ENCODE measurements at regions not wholly inside any gene's neighbourhood (a gene's known extent, or its start where the extent isn't known, plus 50 kb on each side); places are given as distances from the start of the nearest gene placed in this dataset.

DNA sequence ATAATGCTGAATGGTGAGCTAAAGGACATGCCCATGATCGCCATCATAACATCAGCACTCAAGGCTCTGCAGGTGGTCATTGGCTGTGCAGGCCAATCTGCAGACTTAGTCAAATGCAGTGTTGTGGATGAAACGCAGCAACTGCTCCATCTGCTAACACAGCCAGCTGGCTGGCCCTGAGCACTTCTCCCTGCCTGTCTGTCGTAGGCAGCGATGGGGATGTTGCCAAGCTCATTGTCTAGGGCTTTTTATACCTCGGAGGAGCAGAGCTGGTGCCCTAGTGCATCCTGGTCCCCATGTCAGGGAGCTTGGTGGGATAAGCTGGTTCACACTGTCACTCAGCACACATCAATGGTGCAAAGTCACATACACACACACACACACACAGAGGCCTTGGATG lies 189.4 kb downstream of the TENT4A start:
- no peak overlapping the region for H3K4me3 ChIP-seq (ENCODE audit: low read depth in 1 of 2, low read length in 1 of 2)
- H3K27ac ChIP-seq: no peak overlapping the region
- no peaks in the 10 kb centered on the region for H3K36me3 ChIP-seq
- no peaks in the 10 kb centered on the region for H3K4me1 ChIP-seq (ENCODE audit: control insufficient read depth in 1 of 2, insufficient read depth in 1 of 2, low read depth in 1 of 2, low read length in 1 of 2)
- no peak for TF ChIP-seq CTCF (IDR thresholded peaks at IDR 0.05)
- no peaks in the 10 kb centered on the region for H3K9me3 ChIP-seq
- H3K27me3 ChIP-seq: no peaks in the 10 kb centered on the region

- no peak overlapping the region for H3K4me3 ChIP-seq (ENCODE audit: low read depth in 1 of 2, low read length in 1 of 2)
- H3K4me1 ChIP-seq (ENCODE audit: control insufficient read depth in 1 of 2, insufficient read depth in 1 of 2, low read depth in 1 of 2, low read length in 1 of 2): no peaks in the 10 kb centered on the region
- H3K36me3 ChIP-seq: no peaks in the 10 kb centered on the region
- H3K9me3 ChIP-seq: no peaks in the 10 kb centered on the region
- H3K27ac ChIP-seq: no peak overlapping the region
- H3K27me3 ChIP-seq: no peaks in the 10 kb centered on the region
- no peak for TF ChIP-seq CTCF (IDR thresholded peaks at IDR 0.05)
Observed at GRCh38 chr5:6903934-6904333, 190.7 kb downstream of the TENT4A start.

DNA sequence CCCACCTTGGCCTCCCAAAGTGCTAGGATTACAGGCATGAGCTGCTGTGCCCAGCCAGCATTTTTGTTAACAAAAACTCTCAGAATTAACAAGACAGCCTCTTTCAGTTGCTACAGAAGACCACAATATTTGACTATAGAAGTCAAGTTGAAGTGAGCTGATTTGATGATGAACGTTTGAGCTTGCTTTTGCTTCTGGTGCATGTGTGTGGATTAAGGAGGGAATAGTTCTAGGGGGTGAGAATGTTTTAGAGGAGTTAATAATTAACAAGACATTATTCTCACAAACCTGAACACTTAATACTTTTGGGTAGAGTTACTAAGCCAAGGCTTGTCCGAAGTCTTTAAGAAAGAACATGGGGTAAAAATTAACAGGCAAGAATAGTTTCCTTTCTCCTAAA lies 191.6 kb downstream of the TENT4A start:
- H3K9me3 ChIP-seq: no peaks in the 10 kb centered on the region
- TF ChIP-seq CTCF (IDR thresholded peaks at IDR 0.05): no peak
- H3K36me3 ChIP-seq: no peaks in the 10 kb centered on the region
- no peak overlapping the region for H3K4me3 ChIP-seq (ENCODE audit: low read depth in 1 of 2, low read length in 1 of 2)
- H3K27ac ChIP-seq: no peak overlapping the region
- no peaks in the 10 kb centered on the region for H3K27me3 ChIP-seq
- no peaks in the 10 kb centered on the region for H3K4me1 ChIP-seq (ENCODE audit: control insufficient read depth in 1 of 2, insufficient read depth in 1 of 2, low read depth in 1 of 2, low read length in 1 of 2)

DNA sequence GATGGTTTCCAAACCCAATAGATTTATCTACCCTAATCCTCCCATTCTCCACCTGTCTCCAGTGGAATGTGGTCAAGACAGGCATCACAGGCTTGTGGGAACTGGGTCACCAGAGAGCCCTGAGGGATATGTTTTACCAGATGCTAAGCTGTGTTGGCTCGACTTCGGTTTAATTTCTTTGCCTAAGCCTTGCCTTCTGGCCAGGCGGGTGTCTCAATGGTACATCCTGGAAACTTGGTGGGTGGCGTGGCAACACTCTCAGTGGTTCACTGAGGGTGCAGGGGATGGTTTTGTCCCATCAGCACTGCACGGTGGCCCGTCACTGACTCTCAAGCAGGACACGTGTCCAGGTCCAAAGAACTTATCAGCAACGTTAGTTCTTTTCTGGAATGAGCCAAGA lies 192.2 kb downstream of the TENT4A start:
- Histone ChIP-seq H3K36me3 (no peaks in the 10 kb centered on the region), H3K4me3 (ENCODE audit: low read depth in 1 of 2, low read length in 1 of 2) (no peak overlapping the region), H3K27me3 (no peaks in the 10 kb centered on the region), H3K9me3 (no peaks in the 10 kb centered on the region), H3K4me1 (ENCODE audit: control insufficient read depth in 1 of 2, insufficient read depth in 1 of 2, low read depth in 1 of 2, low read length in 1 of 2) (no peaks in the 10 kb centered on the region), H3K27ac (no peak overlapping the region)
- no peak for TF ChIP-seq CTCF (IDR thresholded peaks at IDR 0.05)

GRCh38 chr5:6905883-6906282 lies 192.7 kb downstream of the TENT4A start:
- Histone ChIP-seq H3K36me3 (no peaks in the 10 kb centered on the region), H3K27ac (no peak overlapping the region), H3K4me3 (ENCODE audit: low read depth in 1 of 2, low read length in 1 of 2) (no peak overlapping the region), H3K4me1 (ENCODE audit: control insufficient read depth in 1 of 2, insufficient read depth in 1 of 2, low read depth in 1 of 2, low read length in 1 of 2) (no peaks in the 10 kb centered on the region), H3K27me3 (no peaks in the 10 kb centered on the region), H3K9me3 (no peaks in the 10 kb centered on the region)
- TF ChIP-seq CTCF (IDR thresholded peaks at IDR 0.05): no peak

GRCh38 chr5:6907320-6907918 lies 194.2 kb downstream of the TENT4A start:
- no peaks in the 10 kb centered on the region for H3K27me3 ChIP-seq
- no peak for TF ChIP-seq CTCF (IDR thresholded peaks at IDR 0.05)
- H3K27ac ChIP-seq: no peak overlapping the region
- H3K4me1 ChIP-seq (ENCODE audit: control insufficient read depth in 1 of 2, insufficient read depth in 1 of 2, low read depth in 1 of 2, low read length in 1 of 2): no peaks in the 10 kb centered on the region
- no peak overlapping the region for H3K4me3 ChIP-seq (ENCODE audit: low read depth in 1 of 2, low read length in 1 of 2)
- no peaks in the 10 kb centered on the region for H3K9me3 ChIP-seq
- H3K36me3 ChIP-seq: no peaks in the 10 kb centered on the region

Measured in neutrophil (primary cell).